ENCODE measurements at regions not wholly inside any gene's neighbourhood (a gene's known extent, or its start where the extent isn't known, plus 50 kb on each side); places are given as distances from the start of the nearest gene placed in this dataset.

GRCh38 chr1:208332774-208333126 is 88.6 kb upstream of the PLXNA2 start:
- no peak for TF ChIP-seq CTCF (IDR thresholded peaks at IDR 0.05)
- TF ChIP-seq POLR2A (IDR thresholded peaks at IDR 0.05) = no peak

All from lower leg skin (tissue), 3 donors.